Natural killer cell (primary cell): ENCODE measurements at regions not wholly inside any gene's neighbourhood (a gene's known extent, or its start where the extent isn't known, plus 50 kb on each side); places are given as distances from the start of the nearest gene placed in this dataset.
A peak's percentile ranks its signal among the peaks of the same experiment; 100 is the strongest.
"Not testable (repeated sequence)": the region's sequence is repeated elsewhere in the genome, so short reads cannot be mapped to it uniquely, and the experiment has no call there.

Source experiments
- ATAC-seq, 3 donors: fragments of 150-1000 bp in 2 of 3; fragments of 200-7000 bp in 1 of 3; cut with Tn5 transposase; 1 replicate in 1 of 3; 2 replicates in 2 of 3; pipeline ENCODE4 v1.10.0; 2021; ENCODE audit warnings: mild to moderate bottlenecking in 2 of 3, moderate library complexity in 2 of 3
- DNase-seq, 2 donors: peaks; one replicate each; pipeline versions ENCODE4 v3.0.0 to v3.0.0-alpha.2; 2013 to 2021; ENCODE audit warnings: mixed read lengths in 1 of 2
- H3K27ac ChIP-seq: one replicate; pipeline ENCODE4 v1.5.1; 2013; ENCODE audit warnings: mild to moderate bottlenecking, low read length
- H3K27me3 ChIP-seq: one replicate; pipeline ENCODE4 v1.6.1; 2013; ENCODE audit warnings: low read length; ENCODE audit not compliant: control insufficient read depth, insufficient read depth
- H3K36me3 ChIP-seq: one replicate; pipeline ENCODE4 v1.6.1; 2013; ENCODE audit warnings: low read length; ENCODE audit not compliant: control insufficient read depth, insufficient read depth
- H3K4me1 ChIP-seq: one replicate; pipeline ENCODE4 v1.6.1; 2013; ENCODE audit warnings: low read length; ENCODE audit not compliant: control insufficient read depth, insufficient read depth
- H3K4me3 ChIP-seq: one replicate; pipeline ENCODE4 v1.5.1; 2013; ENCODE audit warnings: low read length
- H3K9me3 ChIP-seq: one replicate; pipeline ENCODE4 v1.6.1; 2013; ENCODE audit warnings: low read length; ENCODE audit not compliant: control insufficient read depth, insufficient read depth
- H3K27ac Mint-ChIP-seq, 2 donors: one replicate each; pipeline ENCODE4 v1.8.0; 2022; ENCODE audit warnings: mild to moderate bottlenecking in 2 of 2, mixed read lengths in 2 of 2, moderate library complexity in 1 of 2
- H3K27me3 Mint-ChIP-seq, 2 donors: one replicate each; pipeline ENCODE4 v1.8.0; 2022; ENCODE audit warnings: low read depth in 2 of 2, mixed read lengths in 2 of 2
- H3K36me3 Mint-ChIP-seq: one replicate; pipeline ENCODE4 v1.8.0; 2022; ENCODE audit warnings: mixed read lengths
- H3K4me1 Mint-ChIP-seq, 2 donors: one replicate each; pipeline ENCODE4 v1.8.0; 2022; ENCODE audit warnings: mixed read lengths in 2 of 2
- H3K4me3 Mint-ChIP-seq: one replicate; pipeline ENCODE4 v1.8.0; 2022; ENCODE audit warnings: mild to moderate bottlenecking, moderate library complexity, mixed read lengths
- H3K9me3 Mint-ChIP-seq, 2 donors: one replicate each; pipeline ENCODE4 v1.8.0; 2022; ENCODE audit warnings: mixed read lengths in 2 of 2
- CTCF ChIP-seq: fragments of 200-600 bp; IDR thresholded peaks from one replicate; pipeline ENCODE4 v1.8.0; 2022; ENCODE audit warnings: antibody characterized with exemption
- WGBS: methylation state at CpG from one replicate; pipeline ENCODE4 v1.1.7; 2013; ENCODE audit warnings: missing lambda C conversion rate; ENCODE audit not compliant: insufficient coverage; 5-methylcytosine and 5-hydroxymethylcytosine counted together
- intact Hi-C: fragments of 100-400 bp; cut with micrococcal nuclease; formaldehyde crosslinking; loops from one replicate; pipeline ENCODE4 v1.14.2; 2022

- whole genome bisulfite sequencing: 97% methylated on average over 4 of the region's 7 CpGs
- H3K27ac Mint-ChIP-seq: no peak overlapping the region
- H3K27me3 Mint-ChIP-seq: peaks cover 0 to 1% of the 10 kb centered on the region in 2 donors
- H3K27ac ChIP-seq: no peak overlapping the region
- peaks cover 8% of the 10 kb centered on the region for H3K4me1 ChIP-seq
- no peaks in the 10 kb centered on the region for H3K36me3 Mint-ChIP-seq
- ATAC-seq (no peak), DNase-seq (no peak)
- no peak overlapping the region for H3K4me3 ChIP-seq
- no peak for TF ChIP-seq CTCF
- H3K9me3 ChIP-seq: no peaks in the 10 kb centered on the region
- no peak overlapping the region for H3K4me3 Mint-ChIP-seq
- no peaks in the 10 kb centered on the region for H3K9me3 Mint-ChIP-seq
- H3K36me3 ChIP-seq: no peaks in the 10 kb centered on the region
- peaks cover 16 to 26% of the 10 kb centered on the region in 2 donors for H3K4me1 Mint-ChIP-seq
- intact Hi-C loops: loop anchor here (10.0 kb wide), 1 partner anchor 219 kb away; the partner anchor contains the start of gene MAF
- H3K27me3 ChIP-seq: no peaks in the 10 kb centered on the region
These were observed 214.2 kb downstream of the MAF start for GRCh38 chr16:79386299-79386698.

- peak overlapping the region; percentile 2 for H3K4me3 ChIP-seq
- DNase-seq (peak; percentile 24 to 58), ATAC-seq (peak; percentile 60 to 69 (median 68))
- H3K36me3 Mint-ChIP-seq: no peaks in the 10 kb centered on the region
- H3K4me1 Mint-ChIP-seq: peaks cover 37 to 40% of the 10 kb centered on the region in 2 donors
- H3K9me3 ChIP-seq: no peaks in the 10 kb centered on the region
- H3K27me3 ChIP-seq: no peaks in the 10 kb centered on the region
- no peaks in the 10 kb centered on the region for H3K27me3 Mint-ChIP-seq
- H3K27ac Mint-ChIP-seq: peak overlapping the region; percentile 88 to 91
- intact Hi-C loops: loop anchor here (5.0 to 10.0 kb wide), 2 partner anchors 104 to 223 kb away; partner anchors contain the start of gene MAF
- TF ChIP-seq CTCF: no peak
- 4% methylated on average over 10 of the region's 10 CpGs for WGBS
- peak overlapping the region; percentile 86 for H3K4me3 Mint-ChIP-seq
- peaks cover 13% of the 10 kb centered on the region for H3K4me1 ChIP-seq
- H3K9me3 Mint-ChIP-seq: no peaks in the 10 kb centered on the region
- peak overlapping the region; percentile 70 for H3K27ac ChIP-seq
- H3K36me3 ChIP-seq: no peaks in the 10 kb centered on the region
These were observed 218.9 kb downstream of the MAF start for GRCh38 chr16:79381603-79382042.

- peaks cover 13% of the 10 kb centered on the region for H3K4me1 ChIP-seq
- ATAC-seq (peak; percentile 70 to 80 (median 76)), DNase-seq (peak in 1 of 2 donors; percentile 63)
- H3K36me3 ChIP-seq: no peaks in the 10 kb centered on the region
- peak overlapping the region; percentile 2 for H3K4me3 ChIP-seq
- intact Hi-C loops: loop anchor here (5.0 to 10.0 kb wide), 2 partner anchors 104 to 224 kb away; partner anchors contain the start of gene MAF
- H3K9me3 ChIP-seq: no peaks in the 10 kb centered on the region
- H3K27me3 Mint-ChIP-seq: no peaks in the 10 kb centered on the region
- H3K36me3 Mint-ChIP-seq: no peaks in the 10 kb centered on the region
- H3K9me3 Mint-ChIP-seq: no peaks in the 10 kb centered on the region
- H3K4me1 Mint-ChIP-seq: peaks cover 37 to 40% of the 10 kb centered on the region in 2 donors
- peak overlapping the region; percentile 70 for H3K27ac ChIP-seq
- peak overlapping the region; percentile 88 to 91 for H3K27ac Mint-ChIP-seq
- no peak for TF ChIP-seq CTCF
- 17% methylated on average over 7 of the region's 9 CpGs for WGBS
- peak overlapping the region; percentile 86 for H3K4me3 Mint-ChIP-seq
- H3K27me3 ChIP-seq: no peaks in the 10 kb centered on the region
These were observed 219.4 kb downstream of the MAF start for GRCh38 chr16:79380995-79381602.

GRCh38 chr16:79379095-79379494 lies 221.4 kb downstream of the MAF start:
- no peak overlapping the region for H3K4me3 ChIP-seq
- no peak for DNase-seq
- no peaks in the 10 kb centered on the region for H3K9me3 ChIP-seq
- H3K27ac ChIP-seq: no peak overlapping the region
- peaks cover 13% of the 10 kb centered on the region for H3K4me1 ChIP-seq
- Mint-ChIP-seq H3K4me1 (peaks cover 40 to 43% of the 10 kb centered on the region in 2 donors), H3K4me3 (no peak overlapping the region), H3K27me3 (no peaks in the 10 kb centered on the region), H3K9me3 (peaks cover 0 to 3% of the 10 kb centered on the region in 2 donors), H3K27ac (no peak overlapping the region), H3K36me3 (no peaks in the 10 kb centered on the region)
- no peak for ATAC-seq
- H3K27me3 ChIP-seq: no peaks in the 10 kb centered on the region
- no peak for TF ChIP-seq CTCF
- H3K36me3 ChIP-seq: no peaks in the 10 kb centered on the region
- intact Hi-C loops: no loop called here
- WGBS: 100% methylated on average over 1 of the region's 3 CpGs

GRCh38 chr16:79377082-79377481 lies 223.5 kb downstream of the MAF start:
- H3K27ac ChIP-seq, intact Hi-C loops, H3K27me3 ChIP-seq, H3K36me3 ChIP-seq, H3K27ac Mint-ChIP-seq, H3K27me3 Mint-ChIP-seq, H3K9me3 Mint-ChIP-seq, DNase-seq, H3K4me3 ChIP-seq, H3K9me3 ChIP-seq, H3K36me3 Mint-ChIP-seq, ATAC-seq, H3K4me3 Mint-ChIP-seq: not testable (repeated sequence)
- H3K4me1 ChIP-seq: peaks cover 13% of the 10 kb centered on the region
- no CpG with 5 or more reads among the region's 5 CpGs for WGBS
- H3K4me1 Mint-ChIP-seq: peaks cover 31 to 45% of the 10 kb centered on the region in 2 donors
